IMR-90 (cell line): ENCODE measurements at regions not wholly inside any gene's neighbourhood (a gene's known extent, or its start where the extent isn't known, plus 50 kb on each side); places are given as distances from the start of the nearest gene placed in this dataset.

Source experiments
- RAD21 ChIP-seq: IDR thresholded peaks from 2 replicates; pipeline ENCODE4 v1.6.1; 2012; ENCODE audit warnings: low read length, improper control_type of control experiment
- SMC3 ChIP-seq: fragments of 150-350 bp; IDR thresholded peaks from 2 replicates; pipeline ENCODE4 v1.6.1; 2016; ENCODE audit warnings: low read depth, mild to moderate bottlenecking, antibody characterized with exemption, low read length, moderate library complexity
- TF ChIP-seq, protein P1 (sequence below): conservative IDR thresholded peaks from 2 replicates; pipeline ENCODE4 v1.5.1; 2012; ENCODE audit warnings: mild to moderate bottlenecking, low read depth, low read length, improper control_type of control experiment

- TF ChIP-seq RAD21 (no peak), SMC3 (no peak)
- TF ChIP-seq, protein P1, sequence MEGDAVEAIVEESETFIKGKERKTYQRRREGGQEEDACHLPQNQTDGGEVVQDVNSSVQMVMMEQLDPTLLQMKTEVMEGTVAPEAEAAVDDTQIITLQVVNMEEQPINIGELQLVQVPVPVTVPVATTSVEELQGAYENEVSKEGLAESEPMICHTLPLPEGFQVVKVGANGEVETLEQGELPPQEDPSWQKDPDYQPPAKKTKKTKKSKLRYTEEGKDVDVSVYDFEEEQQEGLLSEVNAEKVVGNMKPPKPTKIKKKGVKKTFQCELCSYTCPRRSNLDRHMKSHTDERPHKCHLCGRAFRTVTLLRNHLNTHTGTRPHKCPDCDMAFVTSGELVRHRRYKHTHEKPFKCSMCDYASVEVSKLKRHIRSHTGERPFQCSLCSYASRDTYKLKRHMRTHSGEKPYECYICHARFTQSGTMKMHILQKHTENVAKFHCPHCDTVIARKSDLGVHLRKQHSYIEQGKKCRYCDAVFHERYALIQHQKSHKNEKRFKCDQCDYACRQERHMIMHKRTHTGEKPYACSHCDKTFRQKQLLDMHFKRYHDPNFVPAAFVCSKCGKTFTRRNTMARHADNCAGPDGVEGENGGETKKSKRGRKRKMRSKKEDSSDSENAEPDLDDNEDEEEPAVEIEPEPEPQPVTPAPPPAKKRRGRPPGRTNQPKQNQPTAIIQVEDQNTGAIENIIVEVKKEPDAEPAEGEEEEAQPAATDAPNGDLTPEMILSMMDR = no peak
Measured at GRCh38 chr22:22072169-22072836, 89.7 kb upstream of the TOP3B start.
